HepG2 (cell line): ENCODE measurements at regions not wholly inside any gene's neighbourhood (a gene's known extent, or its start where the extent isn't known, plus 50 kb on each side); places are given as distances from the start of the nearest gene placed in this dataset.

Experiments
- ATAC-seq: fragments of 200-7000 bp; cut with Tn5 transposase; 3 replicates; pipeline ENCODE4 v1.9.1; 2020; ENCODE audit warnings: mild to moderate bottlenecking, moderate library complexity
- BruUV-seq: library from RNA; stranded (reverse); fragments of 400-500 nt; replicated peaks from 2 replicates; lab custom pipeline; 2021; lab: Mats Ljungman, UMichigan
- CTCF ChIA-PET: fragments of 300-600 bp; formaldehyde crosslinking; extraction: SDS; loops from one replicate; lab custom pipeline; 2021; ENCODE audit warnings: low total read pairs, inconsistent platforms, low intra/inter-chr PET ratio; lab: Yijun Ruan, JAX
- POLR2A ChIA-PET: fragments of 350-600 bp; sonication (Branson Sonifier 250); formaldehyde crosslinking; loops from one replicate; lab custom pipeline; 2020; ENCODE audit warnings: antibody characterized with exemption, inconsistent platforms; lab: Yijun Ruan, JAX
- DNase-seq: peaks from one replicate; pipeline ENCODE4 v3.0.0-alpha.2; 2015; ENCODE audit warnings: low spot score
- FAIRE-seq: peaks from 3 replicates; lab custom pipeline; 2011; peaks lifted over from hg19 to GRCh38; lab: Jason Lieb, UNC
- H2AFZ ChIP-seq: one replicate; pipeline ENCODE4 v1.6.1; 2011; ENCODE audit warnings: low read length, inconsistent platforms
- H3K27ac ChIP-seq: fragments of 300-600 bp; 3 replicates; pipeline ENCODE4 v1.8.0; 2011; ENCODE audit warnings: mixed run types, mild to moderate bottlenecking, mixed read lengths, low read length, inconsistent platforms; ENCODE audit not compliant: insufficient read depth; ENCODE audit errors: extremely low read length
- H3K27me3 ChIP-seq, 2 experiments: fragments of 200-600 bp in 1 of 2; 2 replicates in 1 of 2; 3 replicates in 1 of 2; pipeline versions ENCODE4 v1.6.0 to v1.8.0; 2011; ENCODE audit warnings: low read length in 2 of 2, mild to moderate bottlenecking in 2 of 2, moderate library complexity in 2 of 2, inconsistent platforms in 1 of 2; ENCODE audit not compliant: insufficient read depth in 2 of 2, control insufficient read depth in 1 of 2
- H3K36me3 ChIP-seq, 2 experiments: fragments of 200-600 bp in 1 of 2; replicated peaks in 1 of 2; 2 replicates in 1 of 2; 3 replicates in 1 of 2; pipeline versions ENCODE4 v1.5.1 to v1.8.0; 2011; ENCODE audit warnings: low read length in 2 of 2, inconsistent platforms in 1 of 2; ENCODE audit not compliant: insufficient read depth in 2 of 2, control insufficient read depth in 1 of 2
- H3K4me1 ChIP-seq: 2 replicates; pipeline ENCODE4 v1.5.1; 2012; ENCODE audit warnings: low read length, inconsistent platforms; ENCODE audit not compliant: insufficient read depth
- H3K4me2 ChIP-seq: 2 replicates; pipeline ENCODE4 v1.6.0; 2011; ENCODE audit warnings: low read depth, low read length, inconsistent platforms
- H3K4me3 ChIP-seq, 3 experiments: fragments of 200-600 bp in 1 of 3; sonication (generic), shearing (Covaris generic) in 1 of 3; replicated peaks in 1 of 3; 2 replicates each; pipeline ENCODE4 v1.5.1; 2011 to 2016; ENCODE audit warnings: low read length in 3 of 3, inconsistent platforms in 2 of 3, low read depth in 2 of 3, mild to moderate bottlenecking in 2 of 3, control low read depth in 1 of 3, mixed read lengths in 1 of 3; ENCODE audit not compliant: insufficient read depth in 1 of 3
- H3K79me2 ChIP-seq: one replicate; pipeline ENCODE4 v1.6.1; 2011; ENCODE audit warnings: low read length, inconsistent platforms; ENCODE audit not compliant: insufficient read depth
- H3K9ac ChIP-seq: 2 replicates; pipeline ENCODE4 v1.6.0; 2011; ENCODE audit warnings: mild to moderate bottlenecking, low read depth, low read length, inconsistent platforms; ENCODE audit not compliant: insufficient read depth
- H3K9me3 ChIP-seq: 2 replicates; pipeline ENCODE4 v1.5.1; 2012; ENCODE audit warnings: mild to moderate bottlenecking, low read length
- H4K20me1 ChIP-seq: 2 replicates; pipeline ENCODE4 v1.6.0; 2011; ENCODE audit warnings: inconsistent platforms, mild to moderate bottlenecking, low read length, moderate library complexity; ENCODE audit not compliant: insufficient read depth
- HCFC1 ChIP-seq: fragments of 150-350 bp; IDR thresholded peaks from 2 replicates; pipeline ENCODE4 v1.6.1; 2014; ENCODE audit warnings: low read depth, low read length
- HNRNPUL1 ChIP-seq: fragments of 200-400 bp; formaldehyde crosslinking; IDR thresholded peaks from 2 replicates; pipeline ENCODE4 v1.6.1; 2017; ENCODE audit warnings: low read depth, mild to moderate bottlenecking, low read length, moderate library complexity
- ZMYM4 ChIP-seq: sonication (generic); formaldehyde crosslinking; IDR thresholded peaks from 2 replicates; pipeline ENCODE4 v1.8.1; 2023; ENCODE audit warnings: mild to moderate bottlenecking, missing genetic modification reagents
- ZSCAN20 ChIP-seq: sonication (generic); formaldehyde crosslinking; IDR thresholded peaks from 2 replicates; pipeline ENCODE4 v1.4.0; 2020; ENCODE audit warnings: missing genetic modification reagents, mild to moderate bottlenecking, borderline replicate concordance
- WGBS: methylation state at CpG from one replicate; pipeline ENCODE4 v1.1.6; 2017; ENCODE audit warnings: low lambda C conversion rate; 5-methylcytosine and 5-hydroxymethylcytosine counted together
- in situ Hi-C: cut with HindIII; loops from 2 replicates; pipeline ENCODE4 v1.10.0; 2017; ENCODE audit warnings: low pct_unique_long_range_greater_than_20kb; ENCODE audit not compliant: extremely low pct_ligation_motif_present
- intact Hi-C: fragments of 100-400 bp; cut with micrococcal nuclease; formaldehyde crosslinking; loops from one replicate; pipeline ENCODE4 v1.10.0; 2022; ENCODE audit not compliant: unreplicated experiment
- TF ChIP-seq, protein P1 (sequence below): sonication (generic); formaldehyde crosslinking; IDR thresholded peaks from 2 replicates; pipeline ENCODE4 v1.9.0; 2021; ENCODE audit warnings: missing genetic modification reagents, borderline replicate concordance
- TF ChIP-seq, protein P2 (sequence below), 2 experiments: sonication (generic) in 1 of 2; formaldehyde crosslinking in 1 of 2; IDR thresholded peaks; 2 replicates each; pipeline versions ENCODE4 v1.5.1 to v1.6.1; 2011 to 2020; ENCODE audit warnings: borderline replicate concordance in 1 of 2, low read depth in 1 of 2, low read length in 1 of 2, mild to moderate bottlenecking in 1 of 2, missing genetic modification reagents in 1 of 2, moderate library complexity in 1 of 2

DNA sequence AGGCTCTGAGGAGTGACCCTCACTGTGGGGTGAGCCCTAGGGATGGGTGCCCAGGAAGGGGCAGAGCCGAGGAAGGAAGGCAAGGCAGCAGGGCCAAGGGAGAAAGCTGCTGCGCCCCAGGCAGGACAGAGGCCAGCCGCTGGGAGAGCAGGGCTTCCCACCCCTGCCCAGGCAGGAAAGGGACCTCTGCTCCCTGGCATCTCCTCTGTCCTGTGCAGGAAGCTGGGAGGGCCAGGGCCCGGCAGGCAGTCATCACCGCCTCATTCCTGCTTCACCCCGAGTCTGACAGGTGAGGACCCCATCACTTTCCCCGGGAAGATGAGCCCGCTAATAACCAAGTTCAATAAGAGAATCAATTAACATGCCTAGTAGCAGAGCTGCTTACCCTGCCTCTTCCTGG is 81.3 kb downstream of the EDN3 start:
- peaks cover 0 to 35% of the 10 kb centered on the region in 2 experiments; a peak in 4 of 5 replicates for H3K27me3 ChIP-seq

More for the DNA sequence above, 81.3 kb downstream of the EDN3 start:
- no peak overlapping the region for H3K27ac ChIP-seq
- H3K36me3 ChIP-seq, result no peaks in the 10 kb centered on the region
- ChIA-PET POLR2A (no interaction called here), CTCF (no interaction called here)
- no peaks in the 10 kb centered on the region for H4K20me1 ChIP-seq
- no TSS peak for BruUV-seq
- no peak for FAIRE-seq
- 12% methylated on average over 6 of the region's 8 CpGs for WGBS
- H3K4me2 ChIP-seq, result no peak overlapping the region
- no peak for ATAC-seq
- H2AFZ ChIP-seq, result no peak overlapping the region
- no peak for TF ChIP-seq ZMYM4 (CRISPR knock-in tag)
- TF ChIP-seq ZSCAN20 (CRISPR knock-in tag), result no peak
- no peak for TF ChIP-seq HNRNPUL1
- no peak for TF ChIP-seq HCFC1
- TF ChIP-seq, protein P1, sequence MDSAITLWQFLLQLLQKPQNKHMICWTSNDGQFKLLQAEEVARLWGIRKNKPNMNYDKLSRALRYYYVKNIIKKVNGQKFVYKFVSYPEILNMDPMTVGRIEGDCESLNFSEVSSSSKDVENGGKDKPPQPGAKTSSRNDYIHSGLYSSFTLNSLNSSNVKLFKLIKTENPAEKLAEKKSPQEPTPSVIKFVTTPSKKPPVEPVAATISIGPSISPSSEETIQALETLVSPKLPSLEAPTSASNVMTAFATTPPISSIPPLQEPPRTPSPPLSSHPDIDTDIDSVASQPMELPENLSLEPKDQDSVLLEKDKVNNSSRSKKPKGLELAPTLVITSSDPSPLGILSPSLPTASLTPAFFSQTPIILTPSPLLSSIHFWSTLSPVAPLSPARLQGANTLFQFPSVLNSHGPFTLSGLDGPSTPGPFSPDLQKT (CRISPR knock-in tag), result no peak
- TF ChIP-seq, protein P2, sequence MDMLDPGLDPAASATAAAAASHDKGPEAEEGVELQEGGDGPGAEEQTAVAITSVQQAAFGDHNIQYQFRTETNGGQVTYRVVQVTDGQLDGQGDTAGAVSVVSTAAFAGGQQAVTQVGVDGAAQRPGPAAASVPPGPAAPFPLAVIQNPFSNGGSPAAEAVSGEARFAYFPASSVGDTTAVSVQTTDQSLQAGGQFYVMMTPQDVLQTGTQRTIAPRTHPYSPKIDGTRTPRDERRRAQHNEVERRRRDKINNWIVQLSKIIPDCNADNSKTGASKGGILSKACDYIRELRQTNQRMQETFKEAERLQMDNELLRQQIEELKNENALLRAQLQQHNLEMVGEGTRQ (IDR thresholded peaks at IDR 0.05; ENCODE audit: low read depth, low read length), result no peak
- TF ChIP-seq, protein P2 (CRISPR knock-in tag; IDR thresholded peaks at IDR 0.05; ENCODE audit: borderline replicate concordance), result no peak
- intact Hi-C loops (loop anchor here (1.0 kb wide), 1 partner anchor 17 kb away; no protein-coding TSS in a partner anchor), in situ Hi-C loops (no loop called here)
- no peak for DNase-seq
- no peaks in the 10 kb centered on the region for H3K4me1 ChIP-seq
- H3K4me3 ChIP-seq, result no peak overlapping the region
- H3K9me3 ChIP-seq, result no peaks in the 10 kb centered on the region
- H3K79me2 ChIP-seq, result no peaks in the 10 kb centered on the region
- H3K9ac ChIP-seq, result no peak overlapping the region
